ENCODE measurements at regions not wholly inside any gene's neighbourhood (a gene's known extent, or its start where the extent isn't known, plus 50 kb on each side); places are given as distances from the start of the nearest gene placed in this dataset.

- POLR2A ChIA-PET (ENCODE audit: low non-redundant PET) = no interaction called here
- no peak for DNase-seq (ENCODE audit: low spot score)
- H3K4me3 ChIP-seq (ENCODE audit: low read depth, low read length, poor library complexity, severe bottlenecking) = no peak overlapping the region
- peaks cover 8% of the 10 kb centered on the region for H3K27me3 ChIP-seq (replicated peaks; ENCODE audit: insufficient read depth, low read depth, low read length, poor library complexity)
- no peaks in the 10 kb centered on the region for H3K9me3 ChIP-seq (ENCODE audit: low read depth, low read length, poor library complexity, severe bottlenecking)
- intact Hi-C loops (cut with micrococcal nuclease; ENCODE audit: unreplicated experiment) = no loop called here
- H3K27ac ChIP-seq (ENCODE audit: low read depth, low read length, poor library complexity, severe bottlenecking) = no peak overlapping the region
- H3K36me3 ChIP-seq (ENCODE audit: insufficient read depth, low read length, poor library complexity, severe bottlenecking) = no peaks in the 10 kb centered on the region
- CTCF ChIA-PET = no interaction called here
- no peak for TF ChIP-seq CTCF (conservative IDR thresholded peaks at IDR 0.05; ENCODE audit: low read depth, low read length)
- no peak for TF ChIP-seq EZH2 (IDR thresholded peaks at IDR 0.05; ENCODE audit: borderline replicate concordance, low read depth, low read length, poor library complexity, severe bottlenecking)
- no peaks in the 10 kb centered on the region for H3K4me1 ChIP-seq (ENCODE audit: insufficient read depth, low read length, poor library complexity, severe bottlenecking)
- BruUV-seq (replicated peaks) = no TSS peak
Observed at GRCh38 chr12:94845110-94845509, 158.4 kb downstream of the NDUFA12 start.

GRCh38 chr12:94844452-94844851 lies 159.0 kb downstream of the NDUFA12 start:
- peaks cover 8% of the 10 kb centered on the region for H3K27me3 ChIP-seq (replicated peaks; ENCODE audit: insufficient read depth, low read depth, low read length, poor library complexity)
- DNase-seq (ENCODE audit: low spot score) = no peak
- no peaks in the 10 kb centered on the region for H3K4me1 ChIP-seq (ENCODE audit: insufficient read depth, low read length, poor library complexity, severe bottlenecking)
- no TSS peak for BruUV-seq (replicated peaks)
- no peaks in the 10 kb centered on the region for H3K36me3 ChIP-seq (ENCODE audit: insufficient read depth, low read length, poor library complexity, severe bottlenecking)
- H3K9me3 ChIP-seq (ENCODE audit: low read depth, low read length, poor library complexity, severe bottlenecking) = no peaks in the 10 kb centered on the region
- no peak overlapping the region for H3K27ac ChIP-seq (ENCODE audit: low read depth, low read length, poor library complexity, severe bottlenecking)
- no peak overlapping the region for H3K4me3 ChIP-seq (ENCODE audit: low read depth, low read length, poor library complexity, severe bottlenecking)
- TF ChIP-seq EZH2 (IDR thresholded peaks at IDR 0.05; ENCODE audit: borderline replicate concordance, low read depth, low read length, poor library complexity, severe bottlenecking) (no peak), CTCF (conservative IDR thresholded peaks at IDR 0.05; ENCODE audit: low read depth, low read length) (no peak)
- intact Hi-C loops (cut with micrococcal nuclease; ENCODE audit: unreplicated experiment) = no loop called here
- ChIA-PET POLR2A (ENCODE audit: low non-redundant PET) (no interaction called here), CTCF (no interaction called here)

GRCh38 chr12:94841904-94842610 lies 161.4 kb downstream of the NDUFA12 start:
- intact Hi-C loops (cut with micrococcal nuclease; ENCODE audit: unreplicated experiment) = no loop called here
- DNase-seq (ENCODE audit: low spot score) = no peak
- TF ChIP-seq EZH2 (IDR thresholded peaks at IDR 0.05; ENCODE audit: borderline replicate concordance, low read depth, low read length, poor library complexity, severe bottlenecking) = no peak
- no peak for TF ChIP-seq CTCF (conservative IDR thresholded peaks at IDR 0.05; ENCODE audit: low read depth, low read length)
- Histone ChIP-seq H3K4me1 (ENCODE audit: insufficient read depth, low read length, poor library complexity, severe bottlenecking) (no peaks in the 10 kb centered on the region), H3K36me3 (ENCODE audit: insufficient read depth, low read length, poor library complexity, severe bottlenecking) (no peaks in the 10 kb centered on the region), H3K27me3 (replicated peaks; ENCODE audit: insufficient read depth, low read depth, low read length, poor library complexity) (peaks cover 3% of the 10 kb centered on the region), H3K9me3 (ENCODE audit: low read depth, low read length, poor library complexity, severe bottlenecking) (no peaks in the 10 kb centered on the region), H3K4me3 (ENCODE audit: low read depth, low read length, poor library complexity, severe bottlenecking) (no peak overlapping the region), H3K27ac (ENCODE audit: low read depth, low read length, poor library complexity, severe bottlenecking) (no peak overlapping the region)
- POLR2A ChIA-PET (ENCODE audit: low non-redundant PET) = no interaction called here
- no TSS peak for BruUV-seq (replicated peaks)
- CTCF ChIA-PET = no interaction called here

Data from A673 (cell line).